ENCODE measurements at regions not wholly inside any gene's neighbourhood (a gene's known extent, or its start where the extent isn't known, plus 50 kb on each side); places are given as distances from the start of the nearest gene placed in this dataset.

DNA sequence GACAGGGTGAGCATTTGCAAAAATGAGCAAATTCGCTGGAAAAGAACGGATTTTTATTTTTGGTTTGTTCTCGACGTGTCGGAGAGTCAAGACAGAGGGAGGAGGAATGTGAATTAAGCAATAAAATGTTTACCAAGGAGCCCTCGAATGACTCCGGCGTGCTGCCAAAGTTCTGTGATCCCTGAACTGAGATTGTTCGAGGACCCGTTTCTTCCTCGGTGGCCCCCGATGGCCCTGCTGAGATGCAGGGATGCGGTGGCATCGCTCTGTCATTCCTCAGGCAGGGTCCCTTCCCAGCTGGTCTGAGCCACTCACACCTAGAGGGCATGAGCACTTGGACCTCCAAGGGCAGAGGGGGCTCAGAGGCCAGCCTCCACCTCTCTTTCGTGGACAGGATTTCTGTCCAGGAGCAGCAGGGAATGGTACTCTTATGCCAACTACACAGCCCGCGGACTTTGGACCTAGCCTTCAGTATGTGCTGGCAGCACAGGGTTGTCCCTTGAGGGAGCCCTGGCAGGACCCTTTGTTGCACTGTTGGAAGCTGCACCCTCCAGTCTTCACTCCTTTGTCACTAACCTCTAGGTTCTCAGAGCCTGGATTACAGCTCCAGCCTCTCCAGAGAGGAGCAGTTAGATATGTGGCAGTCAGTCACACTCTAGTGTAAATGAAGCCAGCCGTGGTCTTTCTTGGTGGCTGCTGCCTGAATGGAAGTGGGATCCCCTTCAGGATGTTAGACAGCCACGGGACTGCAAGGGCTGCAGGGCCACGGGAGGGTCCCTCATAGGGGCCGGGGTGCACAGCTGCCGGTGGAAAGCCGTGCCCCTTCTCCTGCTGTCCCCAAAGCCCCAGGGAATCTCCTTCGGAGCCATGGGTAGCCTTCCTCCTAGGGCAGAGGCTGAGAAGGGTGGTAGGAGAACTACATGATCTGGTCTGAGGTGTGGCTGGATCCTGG is 109.4 kb upstream of the ANO1 start:
- TF ChIP-seq, protein P1, sequence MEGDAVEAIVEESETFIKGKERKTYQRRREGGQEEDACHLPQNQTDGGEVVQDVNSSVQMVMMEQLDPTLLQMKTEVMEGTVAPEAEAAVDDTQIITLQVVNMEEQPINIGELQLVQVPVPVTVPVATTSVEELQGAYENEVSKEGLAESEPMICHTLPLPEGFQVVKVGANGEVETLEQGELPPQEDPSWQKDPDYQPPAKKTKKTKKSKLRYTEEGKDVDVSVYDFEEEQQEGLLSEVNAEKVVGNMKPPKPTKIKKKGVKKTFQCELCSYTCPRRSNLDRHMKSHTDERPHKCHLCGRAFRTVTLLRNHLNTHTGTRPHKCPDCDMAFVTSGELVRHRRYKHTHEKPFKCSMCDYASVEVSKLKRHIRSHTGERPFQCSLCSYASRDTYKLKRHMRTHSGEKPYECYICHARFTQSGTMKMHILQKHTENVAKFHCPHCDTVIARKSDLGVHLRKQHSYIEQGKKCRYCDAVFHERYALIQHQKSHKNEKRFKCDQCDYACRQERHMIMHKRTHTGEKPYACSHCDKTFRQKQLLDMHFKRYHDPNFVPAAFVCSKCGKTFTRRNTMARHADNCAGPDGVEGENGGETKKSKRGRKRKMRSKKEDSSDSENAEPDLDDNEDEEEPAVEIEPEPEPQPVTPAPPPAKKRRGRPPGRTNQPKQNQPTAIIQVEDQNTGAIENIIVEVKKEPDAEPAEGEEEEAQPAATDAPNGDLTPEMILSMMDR (IDR thresholded peaks at IDR 0.05; ENCODE audit: borderline replicate concordance, extremely low read depth, low read length, poor library complexity, severe bottlenecking): no peak
- TF ChIP-seq EZH2 (IDR thresholded peaks at IDR 0.05; ENCODE audit: borderline replicate concordance, low read depth, low read length, severe bottlenecking): no peak

Data from DND-41 (cell line).